Limb (tissue), 2 donors: ENCODE measurements at regions not wholly inside any gene's neighbourhood (a gene's known extent, or its start where the extent isn't known, plus 50 kb on each side); places are given as distances from the start of the nearest gene placed in this dataset.

ENCODE experiments used
- DNase-seq, 2 donors: peaks; one replicate each; pipeline ENCODE4 v3.0.0-alpha.2; 2016; ENCODE audit errors: extremely low spot score in 2 of 2

DNA sequence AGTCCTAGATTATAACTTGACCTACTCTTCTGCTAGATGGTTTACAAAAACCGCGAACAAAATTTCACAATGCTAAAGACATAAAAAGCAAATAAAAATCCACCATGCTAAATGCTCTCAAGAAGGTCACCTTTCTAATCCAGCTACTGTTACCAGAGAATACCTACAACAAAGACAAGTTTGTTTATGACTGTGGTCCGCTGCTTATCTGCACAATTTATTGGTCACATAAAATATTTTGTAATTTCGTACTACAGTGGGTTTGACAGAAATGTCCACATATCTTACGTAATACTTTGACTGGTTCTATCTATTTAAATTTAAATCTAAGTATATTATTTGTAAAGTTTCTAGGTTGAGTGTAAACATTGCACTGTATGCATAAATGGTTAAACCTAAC is 257.6 kb upstream of the ZNF608 start:
- no peak for DNase-seq

DNA sequence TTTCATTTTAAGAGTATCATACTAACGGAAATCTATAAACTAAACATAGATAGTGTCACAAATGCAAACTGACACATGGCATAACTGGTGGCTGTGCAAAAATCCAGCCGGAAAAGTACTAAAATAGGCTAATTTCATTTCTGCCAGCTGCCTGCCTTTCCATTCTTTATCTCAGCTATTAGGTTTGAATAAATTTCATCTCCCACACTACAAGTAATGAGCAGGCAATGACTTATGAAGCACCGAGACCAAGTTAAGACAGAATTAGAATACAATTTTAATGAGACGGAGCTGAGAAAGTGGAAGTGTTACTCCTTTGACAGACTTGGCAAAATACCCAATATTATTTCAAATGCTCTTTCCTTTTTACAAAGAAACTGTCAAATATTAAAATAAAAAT is 258.8 kb upstream of the ZNF608 start:
- no peak for DNase-seq

DNA sequence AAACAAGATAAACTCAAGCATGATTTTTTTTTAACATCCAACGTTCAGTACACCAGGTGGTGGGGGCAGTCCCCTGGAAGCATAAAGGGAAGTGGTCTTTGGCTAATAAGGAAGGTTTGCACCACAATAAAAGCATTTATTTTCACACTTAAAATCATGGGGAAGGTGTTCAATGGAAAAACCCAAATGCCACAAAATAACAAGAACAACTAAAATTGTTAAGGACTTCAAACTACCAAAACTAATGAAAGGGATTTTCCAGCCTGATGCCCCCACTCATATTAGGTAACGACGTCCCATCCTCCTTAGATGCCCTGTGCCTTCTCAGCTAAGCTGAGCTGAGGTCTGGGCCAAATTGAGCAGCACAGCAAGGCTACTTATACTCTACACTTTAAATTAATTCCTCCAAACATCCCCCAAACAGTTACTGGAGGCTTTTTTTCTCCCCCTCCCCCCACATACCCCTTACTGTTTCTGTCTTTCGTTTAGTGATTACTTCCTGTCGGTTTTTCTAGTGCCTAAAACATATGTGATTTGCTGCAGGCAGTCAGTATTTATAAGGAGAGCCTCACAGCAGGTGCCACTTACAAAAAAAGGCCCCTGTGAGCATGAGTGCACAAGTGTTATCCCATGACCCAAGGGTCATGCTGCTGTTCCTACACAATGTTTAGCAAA is 259.7 kb upstream of the ZNF608 start:
- DNase-seq, result no peak

DNA sequence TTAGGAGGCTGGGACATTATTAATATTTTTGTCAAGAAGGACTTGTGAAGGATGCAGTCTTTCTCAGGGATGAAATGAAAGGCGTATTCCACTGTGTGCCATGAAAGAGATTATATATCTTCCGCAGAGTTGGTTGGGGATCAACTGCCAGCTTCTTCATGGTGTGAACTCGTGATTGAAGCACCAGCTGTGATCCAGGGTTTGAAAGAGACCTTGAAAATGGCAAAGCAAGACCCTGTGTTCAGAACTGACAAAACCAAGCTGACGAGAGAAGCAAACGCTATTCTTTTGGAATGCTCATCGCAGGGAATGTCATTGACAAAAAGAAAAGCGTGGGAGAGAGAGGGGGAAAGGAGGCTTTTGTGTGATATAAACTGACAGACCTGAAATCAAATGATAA is 263.9 kb upstream of the ZNF608 start:
- no peak for DNase-seq

DNA sequence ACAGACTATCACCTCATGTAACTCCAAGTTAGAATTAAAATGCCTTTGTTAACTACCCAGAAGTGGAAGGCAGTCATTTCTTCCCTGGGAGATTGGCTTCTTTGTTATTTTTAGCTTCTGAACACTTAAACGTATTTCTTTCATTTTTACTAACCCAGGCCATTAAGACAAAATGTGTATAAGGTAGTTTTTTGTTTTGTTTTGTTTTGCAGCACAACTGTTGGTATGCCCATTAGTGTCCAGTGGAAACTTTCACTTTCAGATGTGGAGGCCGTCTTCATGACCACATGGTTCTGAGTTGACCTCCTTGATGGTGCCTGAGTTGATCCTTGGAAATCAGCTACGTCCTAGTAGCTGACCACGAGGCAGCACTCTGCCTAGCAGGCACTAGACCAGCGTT is 264.6 kb upstream of the ZNF608 start:
- DNase-seq, result no peak

DNA sequence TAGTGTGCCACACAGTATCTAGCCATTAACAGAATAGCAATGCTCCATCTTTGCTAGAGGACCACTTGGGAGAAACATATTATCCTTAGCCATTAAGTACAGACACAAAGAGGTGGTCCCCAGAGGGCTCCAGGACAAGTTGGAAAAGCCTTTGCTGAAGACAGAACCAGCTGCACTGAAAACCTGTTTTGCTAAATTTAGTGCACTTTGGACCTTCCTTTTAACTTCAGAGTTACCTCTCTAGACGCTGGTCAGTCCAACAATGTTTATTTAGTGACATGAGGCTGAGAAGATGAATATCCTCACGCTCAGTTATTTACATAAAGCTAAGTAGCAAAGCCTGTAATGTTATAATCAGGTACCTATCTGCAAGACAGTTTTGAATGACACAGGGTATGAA is 265.0 kb upstream of the ZNF608 start:
- DNase-seq, result no peak

DNA sequence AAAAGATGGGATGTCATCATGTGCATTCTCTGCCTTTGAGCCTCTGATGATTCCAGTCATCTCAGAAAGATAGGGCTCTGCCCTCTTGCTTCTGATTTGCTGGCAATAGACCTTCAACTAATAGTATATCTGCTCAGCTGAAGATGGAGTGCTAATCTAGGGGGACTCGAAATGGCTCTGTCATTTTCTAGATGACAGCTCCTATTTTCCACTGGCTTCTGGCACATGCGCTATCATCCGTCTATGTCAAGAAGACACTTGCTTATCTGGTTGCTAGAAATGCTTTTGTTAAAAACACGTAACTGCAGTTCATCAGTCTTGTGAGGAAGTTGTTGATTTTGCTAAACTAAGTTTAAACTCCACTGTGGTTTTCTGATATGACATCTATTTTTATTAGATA is 265.5 kb upstream of the ZNF608 start:
- DNase-seq, result no peak

DNA sequence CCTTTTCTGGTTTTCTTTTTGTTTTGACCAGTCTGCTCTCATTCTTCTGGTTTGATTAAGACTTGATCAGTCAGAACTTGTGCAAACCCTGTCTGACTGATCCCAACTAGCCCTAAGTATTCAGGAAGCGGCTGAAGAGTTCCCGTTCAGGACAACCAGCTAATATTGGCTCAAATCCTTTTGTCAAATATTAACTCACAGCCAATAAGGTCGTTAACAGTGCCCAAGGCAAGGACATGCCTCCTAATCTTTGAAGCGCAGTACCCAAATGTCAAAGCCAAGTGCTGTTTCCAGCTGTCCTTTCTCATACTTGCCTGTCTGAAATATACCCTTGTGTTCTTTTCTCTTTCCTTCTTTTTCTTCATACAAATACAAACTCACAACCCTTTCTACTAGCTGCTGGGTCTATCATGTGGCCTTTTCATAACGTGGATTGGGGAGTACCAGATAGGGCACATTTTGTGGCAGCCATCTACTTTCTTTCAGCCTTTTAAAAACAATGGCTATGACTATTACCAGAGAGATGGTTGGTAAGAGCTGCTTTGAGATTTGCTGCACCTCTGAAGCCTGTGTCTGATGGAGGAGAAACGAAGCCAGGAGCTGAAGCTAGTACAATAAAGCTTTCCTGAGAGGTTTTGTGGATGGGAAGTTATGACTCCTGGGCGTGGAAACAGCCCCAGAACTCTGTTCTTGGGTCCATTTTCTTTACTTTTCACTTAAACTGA is 266.4 kb upstream of the ZNF608 start:
- DNase-seq, result no peak

DNA sequence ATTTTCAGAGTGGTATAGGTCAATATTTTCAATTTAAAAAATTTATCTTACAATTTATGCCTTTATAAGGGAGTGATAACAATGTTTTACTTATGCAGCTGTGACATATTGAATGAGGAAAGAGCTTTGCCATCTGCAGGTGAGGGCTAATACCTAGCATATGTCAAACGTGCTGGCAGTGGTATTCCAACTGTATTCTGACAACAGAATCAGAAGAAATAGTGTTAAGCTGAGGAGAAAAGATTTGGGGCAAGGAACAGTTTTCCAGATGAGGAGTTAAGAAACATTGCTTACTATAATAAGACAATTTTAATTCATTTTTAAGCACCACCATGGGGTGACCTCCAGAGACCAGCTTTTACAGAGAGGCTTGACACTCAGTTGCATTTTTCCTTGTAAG is 267.8 kb upstream of the ZNF608 start:
- DNase-seq, result no peak

DNA sequence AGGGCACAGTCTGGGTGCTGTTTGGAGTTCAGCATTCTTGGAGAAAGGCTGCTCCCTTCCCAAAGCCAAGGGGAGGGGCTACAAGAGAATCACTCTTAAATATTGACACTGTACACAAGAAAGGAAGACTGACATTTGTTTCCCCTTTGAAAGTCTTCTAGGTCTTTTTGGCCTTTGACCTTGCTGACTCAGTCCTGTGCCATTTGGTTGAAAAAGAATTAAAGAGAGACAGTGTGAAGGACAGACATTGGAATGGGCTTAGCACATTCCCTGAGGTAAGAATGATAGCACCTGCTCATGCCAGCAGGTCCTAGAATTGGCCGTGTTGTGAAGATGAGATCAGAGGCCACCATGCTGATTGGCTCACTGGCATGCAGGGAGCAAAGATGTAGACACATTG is 271.4 kb upstream of the ZNF608 start:
- DNase-seq, result no peak

DNA sequence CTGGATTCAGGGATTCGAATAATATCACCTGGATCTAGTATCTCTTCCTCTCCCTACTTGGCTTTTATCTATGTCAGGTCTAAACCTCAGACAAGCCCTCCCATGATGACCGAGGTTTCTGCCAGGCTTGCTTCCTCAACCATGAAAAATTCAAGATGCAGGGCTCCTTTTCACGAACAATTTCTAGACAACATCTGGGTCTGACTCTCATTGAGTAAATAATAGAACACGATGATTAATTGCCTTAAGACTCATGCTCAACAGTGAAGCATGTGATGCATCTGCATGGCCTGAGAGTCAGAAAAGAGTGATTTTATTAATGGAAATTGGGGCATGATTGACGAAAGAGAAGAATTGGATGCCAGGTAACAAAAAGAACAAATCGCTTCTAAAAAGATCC is 277.2 kb upstream of the ZNF608 start:
- DNase-seq, result no peak

DNA sequence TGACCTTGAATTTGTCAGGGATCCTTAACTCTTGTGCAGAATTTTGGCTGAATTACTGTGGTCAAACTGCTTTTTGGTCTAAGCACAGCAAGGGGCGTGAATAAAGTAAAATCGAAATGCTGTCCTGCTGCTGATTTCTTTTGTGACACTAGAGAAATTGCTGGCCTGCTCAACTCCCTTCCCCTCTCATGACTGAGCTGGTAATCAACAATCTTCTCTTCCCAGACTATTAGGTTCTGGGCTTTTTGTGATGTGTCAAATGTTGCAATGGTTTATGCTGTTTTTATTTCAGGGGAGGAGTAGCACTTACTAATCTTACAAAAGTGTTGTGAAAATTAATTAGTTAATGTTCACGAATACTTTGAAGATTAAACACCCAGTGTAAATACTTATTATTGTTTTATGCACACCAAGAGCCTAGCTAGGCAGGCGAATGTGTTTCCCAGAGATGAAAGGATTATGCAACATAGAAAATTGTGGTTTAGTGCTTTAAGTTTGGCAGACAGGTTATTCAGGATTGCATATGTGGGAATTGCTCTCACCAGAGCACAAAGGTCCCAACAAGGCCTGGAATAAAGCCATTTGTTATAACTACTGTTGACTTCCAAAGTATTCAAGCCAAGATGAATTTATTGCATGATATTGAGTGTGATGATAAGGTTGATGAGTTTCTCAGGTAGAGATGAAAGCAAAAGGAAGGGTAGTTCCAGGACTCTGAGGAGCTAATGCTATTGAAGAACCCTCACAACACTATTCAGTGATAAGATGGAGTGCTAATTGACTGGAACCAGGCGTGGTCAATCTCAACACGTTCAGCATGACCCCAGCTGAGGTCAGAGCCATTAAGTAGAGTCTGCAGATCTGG is 280.7 kb upstream of the ZNF608 start:
- no peak for DNase-seq

DNA sequence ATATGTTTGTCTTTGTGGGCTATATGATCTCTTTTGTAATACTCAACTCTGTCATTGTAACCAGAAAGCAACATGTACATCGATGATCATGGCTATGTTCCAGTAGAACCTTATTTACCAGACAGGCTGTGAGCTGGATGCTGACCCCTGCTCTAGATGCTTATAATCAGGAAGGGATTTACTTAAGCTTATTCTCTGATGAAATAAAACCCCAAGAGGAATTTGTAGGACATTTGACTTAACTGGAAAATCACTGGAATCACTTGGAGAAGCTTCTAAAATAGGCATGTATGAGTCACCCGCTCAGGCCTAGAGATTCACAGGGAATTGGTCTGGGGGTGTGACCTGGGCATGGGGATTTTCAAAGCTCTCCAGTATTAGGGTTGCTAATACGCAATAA is 285.8 kb upstream of the ZNF608 start:
- DNase-seq, result no peak

DNA sequence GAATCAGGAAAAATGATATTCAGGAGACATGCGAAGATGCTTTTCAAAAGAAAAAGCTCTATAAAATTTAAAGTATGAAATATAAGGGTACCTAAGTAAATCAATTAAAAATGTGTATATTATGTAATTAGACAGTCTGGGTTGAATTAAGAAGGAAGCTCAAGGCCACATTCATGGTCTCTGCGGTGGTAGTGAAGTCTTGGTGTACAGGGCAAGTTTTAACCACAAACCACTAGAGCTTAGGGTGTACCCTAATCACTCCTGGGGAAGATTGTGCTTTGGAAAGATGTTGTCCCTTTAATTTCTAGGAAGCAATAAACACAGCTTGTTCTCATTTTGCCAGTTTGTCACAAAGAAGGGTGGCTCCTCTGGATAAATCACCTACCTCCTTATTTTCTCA is 287.2 kb upstream of the ZNF608 start:
- no peak for DNase-seq

DNA sequence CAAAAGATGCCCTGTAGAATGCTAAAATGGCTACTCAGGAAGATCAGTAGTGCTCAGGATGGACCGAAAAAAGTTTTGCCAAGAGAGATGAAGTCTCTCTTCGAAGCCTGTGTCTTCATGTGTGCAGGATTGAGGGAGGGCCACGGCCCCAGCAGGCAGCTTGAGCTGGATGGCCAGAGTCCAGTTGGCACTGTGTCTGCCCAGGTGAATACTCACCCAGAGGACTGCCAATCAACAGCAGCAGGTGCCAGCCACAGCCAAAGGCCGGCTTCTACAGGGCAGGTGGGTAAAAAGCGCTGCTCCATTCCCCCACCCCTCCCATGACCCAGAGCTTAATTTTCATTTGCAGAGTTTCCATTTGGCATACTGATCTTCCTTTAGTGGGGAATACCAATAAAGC is 287.9 kb upstream of the ZNF608 start:
- DNase-seq, result no peak

DNA sequence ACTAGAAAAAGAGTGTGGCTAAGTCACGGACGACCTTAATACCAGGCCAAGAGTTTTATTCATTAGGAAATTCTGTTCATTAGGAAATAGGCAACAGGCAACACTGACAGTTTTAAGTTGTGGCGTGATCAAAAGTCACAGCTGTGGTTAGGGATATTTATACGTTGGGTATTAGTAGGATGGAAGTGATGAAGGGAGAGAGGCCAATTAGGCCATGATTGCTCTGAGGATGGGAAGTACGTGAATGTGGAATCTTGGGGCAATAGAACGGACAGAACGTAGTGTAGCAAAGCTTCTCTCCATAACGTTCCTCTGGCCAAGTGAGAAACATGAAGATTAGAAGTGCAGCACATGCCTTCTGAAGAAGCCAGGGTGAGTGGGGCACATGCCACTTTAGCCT is 290.1 kb upstream of the ZNF608 start:
- no peak for DNase-seq

DNA sequence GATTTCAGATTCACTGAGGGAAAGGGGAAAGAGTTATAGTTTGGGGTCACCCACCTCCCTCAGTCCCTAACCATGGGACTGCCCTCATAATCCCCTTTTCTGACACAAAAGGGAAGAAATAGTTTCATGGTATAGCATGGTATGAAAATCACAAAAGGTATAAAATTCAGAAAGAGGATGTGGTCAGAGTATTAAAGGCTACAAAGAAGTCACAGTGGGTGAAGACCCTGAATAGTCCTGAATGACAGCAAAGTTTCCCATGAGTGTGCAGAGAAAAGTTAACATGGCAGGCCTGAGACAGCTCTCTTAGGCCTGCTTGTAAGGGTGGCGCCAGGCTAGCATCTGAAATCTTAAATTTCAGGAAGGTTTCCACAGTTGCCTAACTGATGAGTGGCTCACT is 290.6 kb upstream of the ZNF608 start:
- no peak for DNase-seq

DNA sequence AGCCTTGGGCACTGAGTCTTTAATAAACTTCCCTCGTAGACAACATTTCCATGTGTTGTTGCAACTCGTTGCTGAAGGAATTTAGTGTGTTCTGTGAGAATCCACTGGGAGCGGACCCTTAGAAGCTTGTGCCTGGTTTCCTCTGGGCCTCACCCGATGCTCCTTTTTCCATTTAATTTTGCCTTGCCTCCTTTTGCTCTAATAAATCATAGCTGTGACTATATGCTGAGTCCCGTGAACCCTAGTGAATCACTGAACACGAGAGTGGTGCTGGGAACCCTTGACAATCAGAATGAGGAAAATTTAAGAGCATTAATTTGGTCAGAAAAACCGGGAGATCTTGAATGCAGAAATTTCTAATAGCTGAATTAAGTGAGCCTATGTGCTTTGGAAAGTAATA is 291.1 kb upstream of the ZNF608 start:
- no peak for DNase-seq

DNA sequence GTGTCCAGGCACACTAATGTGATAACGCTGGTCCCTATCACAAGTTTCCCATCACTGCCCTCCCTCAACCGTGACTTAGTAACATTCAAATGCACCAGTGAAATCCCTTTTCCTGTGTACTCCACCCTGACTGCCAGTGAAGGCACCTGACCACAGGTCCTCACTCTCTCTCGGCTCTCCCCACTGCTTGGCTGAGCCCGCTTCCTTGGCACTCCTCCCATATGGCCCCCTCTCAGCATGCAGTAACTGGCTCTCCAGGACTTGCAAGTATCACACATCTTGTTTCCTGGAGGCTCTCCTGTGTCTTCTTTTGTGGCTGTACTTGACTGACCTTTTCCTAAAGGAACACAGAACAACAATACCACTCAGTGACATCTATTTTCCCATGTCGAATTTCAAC is 292.0 kb upstream of the ZNF608 start:
- DNase-seq, result no peak

DNA sequence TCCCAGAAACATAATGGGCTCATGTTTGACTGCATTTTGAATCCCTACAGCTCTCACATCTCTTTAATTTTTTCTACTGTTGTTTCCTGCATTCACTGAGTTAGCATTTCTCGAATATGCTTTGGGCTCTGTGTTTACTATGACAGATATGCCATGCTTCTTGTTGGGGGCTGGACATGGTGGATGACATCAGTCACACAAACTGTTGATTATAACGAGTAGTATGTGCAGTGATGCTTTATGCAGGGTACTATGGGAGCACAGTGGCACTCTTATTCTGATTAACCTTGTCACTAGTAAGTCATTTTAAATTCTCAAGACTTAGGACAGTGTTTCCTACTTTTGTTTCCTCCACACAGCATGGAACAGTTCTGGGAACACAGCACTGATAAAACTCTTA is 295.4 kb upstream of the ZNF608 start:
- DNase-seq, result no peak

DNA sequence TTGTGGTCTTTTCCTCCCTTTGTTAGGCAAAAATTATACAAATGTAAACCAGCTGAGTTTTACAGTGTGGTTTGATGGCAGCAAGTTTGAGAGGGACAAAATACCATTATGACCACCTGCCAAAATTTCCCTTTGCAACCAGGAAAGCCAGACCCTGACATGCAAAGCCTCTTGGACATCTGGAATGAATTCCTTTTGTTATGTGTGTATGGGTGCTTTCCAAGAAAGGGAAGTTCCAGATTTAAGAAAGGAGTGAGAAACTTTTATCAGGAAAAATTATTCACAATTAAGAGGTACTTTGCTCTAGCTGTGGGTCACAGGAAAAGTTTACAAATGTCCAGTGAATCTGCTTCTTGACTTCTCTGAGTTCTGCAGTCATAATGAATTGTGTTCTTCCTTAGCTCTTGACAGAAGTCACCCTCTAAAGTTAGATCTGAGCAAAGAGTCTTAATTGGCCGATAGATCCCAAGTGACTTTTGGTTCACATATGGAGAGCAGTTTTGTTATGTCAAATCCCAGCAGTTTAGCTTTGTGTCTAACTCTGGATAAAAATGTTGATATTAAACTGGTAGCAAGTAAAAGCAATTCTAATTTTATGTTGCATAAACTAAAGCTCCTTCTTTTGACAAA is 295.9 kb upstream of the ZNF608 start:
- no peak for DNase-seq

DNA sequence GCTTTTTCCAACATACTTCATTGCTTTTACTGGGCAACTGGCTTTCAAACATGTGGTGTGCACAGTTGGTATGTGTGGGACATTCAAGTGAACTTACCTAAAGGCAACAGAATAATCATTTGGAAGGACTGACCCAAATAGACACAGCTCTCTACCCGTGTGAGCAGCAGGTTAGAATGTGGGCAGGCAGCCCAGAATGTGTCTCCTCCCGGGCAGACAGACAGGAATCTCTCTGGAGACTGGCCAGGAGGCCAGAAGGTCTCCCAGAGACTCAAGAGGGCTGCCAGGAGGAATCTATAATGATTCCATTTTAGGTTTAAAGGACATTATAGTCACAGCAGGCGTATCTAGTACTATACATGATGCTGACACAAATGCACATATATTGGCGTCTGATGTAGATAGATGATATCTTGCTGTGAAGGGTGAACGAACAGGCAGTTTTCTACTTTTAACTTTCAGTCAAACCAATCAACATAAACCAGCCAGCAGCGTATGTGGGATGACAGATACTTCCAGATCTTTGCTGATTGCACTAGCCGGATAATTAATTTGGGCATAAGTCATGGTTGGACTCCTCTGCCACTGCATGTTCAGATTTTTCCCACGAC is 297.4 kb upstream of the ZNF608 start:
- peak; percentile 47 to 68 for DNase-seq
